ENCODE measurements at regions not wholly inside any gene's neighbourhood (a gene's known extent, or its start where the extent isn't known, plus 50 kb on each side); places are given as distances from the start of the nearest gene placed in this dataset.
"Not testable (repeated sequence)": the region's sequence is repeated elsewhere in the genome, so short reads cannot be mapped to it uniquely, and the experiment has no call there.

DNA sequence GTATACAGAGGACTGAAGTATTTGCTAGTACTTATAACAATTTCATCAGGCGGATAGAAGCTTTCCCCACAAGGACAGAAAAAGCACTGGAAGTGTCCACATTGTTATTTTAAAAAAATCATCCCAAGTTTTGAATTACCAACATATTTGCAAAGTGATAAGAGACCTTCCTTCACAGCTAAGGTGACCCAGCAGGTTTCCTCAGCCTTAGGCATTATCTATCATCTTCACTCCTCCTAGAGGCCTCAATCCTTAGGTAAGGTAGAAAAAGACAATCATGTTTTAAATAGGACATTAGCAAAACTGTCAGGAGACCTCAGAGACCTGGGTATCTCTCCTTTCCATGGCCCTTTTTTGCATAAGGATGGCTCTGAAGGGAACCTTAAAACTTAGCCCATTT, 72.5 kb upstream of the CHD6 start:
- no peak for DNase-seq

DNA sequence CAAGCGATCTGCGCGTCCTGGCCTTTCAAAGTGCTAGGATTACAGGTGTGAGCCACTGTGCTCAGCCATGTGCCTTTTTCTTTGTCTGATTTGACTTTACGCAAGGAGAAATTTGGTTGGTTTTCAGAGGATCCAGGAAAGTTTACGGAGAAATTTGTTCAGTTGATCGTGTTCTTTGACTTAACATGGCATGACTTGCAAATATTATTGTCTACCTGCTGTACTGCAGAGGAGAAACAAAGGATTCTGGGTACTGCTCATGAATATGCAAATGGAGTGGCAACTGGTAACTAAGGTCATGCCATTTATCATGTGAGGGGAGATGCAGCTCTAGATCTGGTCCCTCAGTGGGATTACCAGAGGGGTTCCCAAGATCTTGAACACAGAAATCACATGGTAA, 68.8 kb upstream of the CHD6 start:
- H3K9me3 ChIP-seq, result no peaks in the 10 kb centered on the region
- no peak for DNase-seq
- H3K27me3 ChIP-seq, result peaks cover 0 to 5% of the 10 kb centered on the region in 2 donors
- H3K36me3 ChIP-seq, result no peaks in the 10 kb centered on the region
- no peak overlapping the region for H3K27ac ChIP-seq
- no peak overlapping the region for H3K4me3 ChIP-seq
- intact Hi-C loops (cut with DNase I; ENCODE audit: low total_unique reads), result no loop called here
- TF ChIP-seq, protein P1, sequence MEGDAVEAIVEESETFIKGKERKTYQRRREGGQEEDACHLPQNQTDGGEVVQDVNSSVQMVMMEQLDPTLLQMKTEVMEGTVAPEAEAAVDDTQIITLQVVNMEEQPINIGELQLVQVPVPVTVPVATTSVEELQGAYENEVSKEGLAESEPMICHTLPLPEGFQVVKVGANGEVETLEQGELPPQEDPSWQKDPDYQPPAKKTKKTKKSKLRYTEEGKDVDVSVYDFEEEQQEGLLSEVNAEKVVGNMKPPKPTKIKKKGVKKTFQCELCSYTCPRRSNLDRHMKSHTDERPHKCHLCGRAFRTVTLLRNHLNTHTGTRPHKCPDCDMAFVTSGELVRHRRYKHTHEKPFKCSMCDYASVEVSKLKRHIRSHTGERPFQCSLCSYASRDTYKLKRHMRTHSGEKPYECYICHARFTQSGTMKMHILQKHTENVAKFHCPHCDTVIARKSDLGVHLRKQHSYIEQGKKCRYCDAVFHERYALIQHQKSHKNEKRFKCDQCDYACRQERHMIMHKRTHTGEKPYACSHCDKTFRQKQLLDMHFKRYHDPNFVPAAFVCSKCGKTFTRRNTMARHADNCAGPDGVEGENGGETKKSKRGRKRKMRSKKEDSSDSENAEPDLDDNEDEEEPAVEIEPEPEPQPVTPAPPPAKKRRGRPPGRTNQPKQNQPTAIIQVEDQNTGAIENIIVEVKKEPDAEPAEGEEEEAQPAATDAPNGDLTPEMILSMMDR (IDR thresholded peaks at IDR 0.05), result no peak
- no peaks in the 10 kb centered on the region for H3K4me1 ChIP-seq

More for the DNA sequence above, 72.5 kb upstream of the CHD6 start:
- TF ChIP-seq, protein P1 (IDR thresholded peaks at IDR 0.05), result no peak
- Histone ChIP-seq H3K27ac (no peak overlapping the region), H3K4me1 (peaks cover 0 to 11% (median 4%) of the 10 kb centered on the region in 4 donors), H3K36me3 (no peaks in the 10 kb centered on the region), H3K27me3 (peaks cover 0 to 5% of the 10 kb centered on the region in 2 donors), H3K4me3 (no peak overlapping the region), H3K9me3 (no peaks in the 10 kb centered on the region)
- intact Hi-C loops (cut with DNase I; ENCODE audit: low total_unique reads), result loop anchor here (10.0 kb wide), 1 partner anchor 176 kb away; no protein-coding TSS in a partner anchor

DNA sequence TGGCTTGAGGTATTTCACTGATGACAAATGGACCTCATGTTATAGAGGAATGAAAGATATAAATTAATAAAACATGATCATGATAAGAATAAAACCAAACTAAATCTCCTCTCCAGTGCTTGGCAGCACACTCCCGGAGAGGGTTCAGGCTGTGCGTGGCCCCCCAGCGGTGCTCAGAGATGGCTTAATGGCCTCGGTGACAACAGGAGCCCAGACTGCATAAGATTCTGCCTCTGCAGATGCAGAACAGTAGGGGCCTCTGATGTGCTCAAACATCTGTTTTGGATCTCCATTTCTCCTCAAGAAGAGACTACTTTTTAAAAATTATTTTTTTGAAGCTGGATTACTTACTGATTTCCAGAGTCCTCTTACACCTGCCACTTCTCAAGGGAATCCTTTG, 67.0 kb upstream of the CHD6 start:
- intact Hi-C loops (cut with DNase I; ENCODE audit: low total_unique reads), result not testable (repeated sequence)

DNA sequence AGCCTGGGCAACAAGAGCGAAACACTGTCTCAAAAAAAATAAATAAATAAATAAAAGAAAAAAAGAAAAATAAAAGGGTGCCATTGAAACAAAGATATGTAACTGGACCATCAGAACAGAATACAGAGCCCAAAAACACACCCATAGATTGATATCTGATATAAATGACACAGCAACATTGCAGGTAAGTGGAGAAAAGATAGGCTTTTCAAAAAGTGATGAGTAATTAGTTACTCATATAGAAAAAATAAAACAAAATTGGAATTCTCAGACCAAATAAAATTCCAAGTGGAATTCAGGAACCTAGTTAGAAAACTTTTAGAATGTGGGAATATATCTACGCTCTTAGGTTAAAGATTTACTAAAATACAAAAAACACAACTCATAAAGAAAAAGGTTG, 60.6 kb upstream of the CHD6 start:
- Histone ChIP-seq H3K27me3 (no peaks in the 10 kb centered on the region), H3K9me3 (no peaks in the 10 kb centered on the region), H3K4me1 (no peaks in the 10 kb centered on the region), H3K27ac (no peak overlapping the region), H3K36me3 (no peaks in the 10 kb centered on the region), H3K4me3 (no peak overlapping the region)
- intact Hi-C loops (cut with DNase I; ENCODE audit: low total_unique reads), result no loop called here
- TF ChIP-seq, protein P1 (IDR thresholded peaks at IDR 0.05), result no peak
- no peak for DNase-seq

More for the DNA sequence above, 67.0 kb upstream of the CHD6 start:
- H3K27ac ChIP-seq, H3K36me3 ChIP-seq, H3K9me3 ChIP-seq, H3K27me3 ChIP-seq, H3K4me3 ChIP-seq, DNase-seq, H3K4me1 ChIP-seq: not testable (repeated sequence)

DNA sequence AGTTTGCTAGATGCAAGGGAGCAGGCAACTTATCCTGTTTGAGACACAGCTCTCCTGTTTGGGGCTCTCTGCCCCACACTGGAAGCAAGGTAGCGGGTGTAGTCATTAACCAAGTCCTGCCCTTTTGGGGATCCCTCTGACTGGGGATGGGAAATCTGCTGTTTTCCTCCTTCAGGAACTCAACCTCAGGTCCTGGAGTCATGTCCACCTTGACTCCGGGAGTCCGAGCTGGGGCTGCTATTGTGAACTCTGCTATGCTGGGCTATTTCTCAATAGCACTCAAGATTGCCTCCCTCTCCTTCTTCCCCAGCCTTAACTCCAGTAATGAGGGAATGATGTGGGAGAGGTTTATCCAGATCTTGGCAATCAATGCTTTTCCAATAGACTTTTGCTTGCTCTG, 54.1 kb upstream of the CHD6 start:
- TF ChIP-seq, protein P1 (IDR thresholded peaks at IDR 0.05), result no peak
- no peaks in the 10 kb centered on the region for H3K9me3 ChIP-seq
- H3K27ac ChIP-seq, result no peak overlapping the region
- no peaks in the 10 kb centered on the region for H3K4me1 ChIP-seq
- no peak for DNase-seq
- H3K4me3 ChIP-seq, result no peak overlapping the region
- intact Hi-C loops (cut with DNase I; ENCODE audit: low total_unique reads), result no loop called here
- peaks cover 0 to 15% of the 10 kb centered on the region in 2 donors for H3K27me3 ChIP-seq
- no peaks in the 10 kb centered on the region for H3K36me3 ChIP-seq

DNA sequence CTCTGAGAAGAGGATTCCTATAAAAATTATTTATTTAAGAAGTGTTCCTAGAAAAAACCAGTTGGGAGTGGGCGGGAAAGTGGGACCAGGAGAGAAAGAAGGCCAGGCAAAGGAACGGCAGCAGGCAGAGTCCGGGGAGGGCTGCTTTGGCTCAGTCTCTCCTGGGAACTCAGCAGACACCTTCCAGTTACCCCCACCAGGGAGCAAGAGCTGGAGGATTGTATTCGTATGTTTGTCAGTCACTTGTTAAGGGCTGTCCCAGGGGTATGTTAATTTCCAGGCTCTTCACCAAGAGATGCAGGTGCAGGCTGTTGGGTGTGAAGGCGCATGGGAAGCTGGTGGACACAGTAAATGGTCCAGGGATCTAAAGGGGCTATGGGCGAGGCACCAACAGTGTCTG, 53.0 kb upstream of the CHD6 start:
- DNase-seq, result no peak
- TF ChIP-seq, protein P1 (IDR thresholded peaks at IDR 0.05), result no peak
- H3K36me3 ChIP-seq, result no peaks in the 10 kb centered on the region
- no peak overlapping the region for H3K27ac ChIP-seq
- H3K4me3 ChIP-seq, result no peak overlapping the region
- intact Hi-C loops (cut with DNase I; ENCODE audit: low total_unique reads), result no loop called here
- no peaks in the 10 kb centered on the region for H3K9me3 ChIP-seq
- H3K27me3 ChIP-seq, result peaks cover 0 to 15% of the 10 kb centered on the region in 2 donors
- H3K4me1 ChIP-seq, result no peaks in the 10 kb centered on the region

Measured in tibial artery (tissue), 4 donors.